Endothelial cell of umbilical vein (primary cell): ENCODE measurements at regions not wholly inside any gene's neighbourhood (a gene's known extent, or its start where the extent isn't known, plus 50 kb on each side); places are given as distances from the start of the nearest gene placed in this dataset.

ENCODE experiments used
- BruUV-seq: library from RNA; stranded (reverse); fragments of 400-500 nt; replicated peaks from 2 replicates; lab custom pipeline; 2021; lab: Mats Ljungman, UMichigan
- CTCF ChIA-PET: fragments of 300-600, 350-600 bp; sonication (Branson Sonifier 250); formaldehyde crosslinking; loops from one replicate; lab custom pipeline; 2021; ENCODE audit warnings: antibody characterized with exemption, inconsistent platforms; lab: Charles Lee
- POLR2A ChIA-PET: fragments of 300-600, 350-600 bp; sonication (Branson Sonifier 250); formaldehyde crosslinking; loops from one replicate; lab custom pipeline; 2021; ENCODE audit warnings: antibody characterized with exemption, inconsistent platforms; lab: Charles Lee
- DNase-seq: peaks from one replicate; pipeline ENCODE4 v3.0.0-alpha.2; 2011; ENCODE audit warnings: low read depth, low spot score
- FAIRE-seq: peaks from 2 replicates; lab custom pipeline; 2011; peaks lifted over from hg19 to GRCh38; lab: Jason Lieb, UNC
- H2AFZ ChIP-seq: 2 replicates; pipeline ENCODE4 v1.6.0; 2012; ENCODE audit warnings: low read depth, low read length, control low read depth, inconsistent platforms
- H3K27ac ChIP-seq: 2 replicates; pipeline ENCODE4 v1.5.1; 2011; ENCODE audit warnings: low read depth, mild to moderate bottlenecking, control low read depth, low read length, moderate library complexity; ENCODE audit not compliant: insufficient read depth
- H3K27me3 ChIP-seq, 2 experiments: 2 replicates each; pipeline versions ENCODE4 v1.6.0 to v1.6.1; 2011; ENCODE audit warnings: low read length in 2 of 2, mixed read lengths in 1 of 2; ENCODE audit not compliant: control insufficient read depth in 2 of 2, insufficient read depth in 2 of 2
- H3K36me3 ChIP-seq, 2 experiments: 2 replicates in 1 of 2; 3 replicates in 1 of 2; pipeline ENCODE4 v1.5.1; 2011; ENCODE audit warnings: low read length in 2 of 2, mild to moderate bottlenecking in 1 of 2, moderate library complexity in 1 of 2; ENCODE audit not compliant: control insufficient read depth in 2 of 2, insufficient read depth in 2 of 2; ENCODE audit errors: extremely low read depth in 1 of 2
- H3K4me1 ChIP-seq: 3 replicates; pipeline ENCODE4 v1.5.1; 2011; ENCODE audit warnings: mild to moderate bottlenecking, low read length; ENCODE audit not compliant: control insufficient read depth, insufficient read depth; ENCODE audit errors: extremely low read depth
- H3K4me2 ChIP-seq: 2 replicates; pipeline ENCODE4 v1.6.1; 2011; ENCODE audit warnings: low read length, control low read depth, mixed read lengths; ENCODE audit not compliant: insufficient read depth
- H3K4me3 ChIP-seq, 3 experiments: fragments of 200-600 bp in 1 of 3; sonication (generic), shearing (Covaris generic) in 1 of 3; replicated peaks in 1 of 3; 2 replicates each; pipeline ENCODE4 v1.5.1; 2011 to 2016; ENCODE audit warnings: control low read depth in 3 of 3, low read length in 3 of 3, mild to moderate bottlenecking in 2 of 3, inconsistent platforms in 1 of 3, low read depth in 1 of 3, moderate library complexity in 1 of 3; ENCODE audit not compliant: insufficient read depth in 1 of 3
- H3K79me2 ChIP-seq: 2 replicates; pipeline ENCODE4 v1.6.0; 2012; ENCODE audit warnings: low read length, inconsistent platforms; ENCODE audit not compliant: control insufficient read depth, insufficient read depth
- H3K9ac ChIP-seq: replicated peaks from 2 replicates; pipeline ENCODE3; 2011; ENCODE audit warnings: low read length, control low read depth; ENCODE audit not compliant: insufficient read depth; ENCODE audit errors: extremely low read depth
- H3K9me1 ChIP-seq: replicated peaks from 3 replicates; pipeline ENCODE4 v1.6.0; 2011; ENCODE audit warnings: mild to moderate bottlenecking, low read length; ENCODE audit not compliant: control insufficient read depth, insufficient read depth; ENCODE audit errors: extremely low read depth
- H3K9me3 ChIP-seq: replicated peaks from 2 replicates; pipeline ENCODE4 v1.5.1; 2012; ENCODE audit warnings: low read length, inconsistent platforms; ENCODE audit not compliant: control insufficient read depth, insufficient read depth
- H4K20me1 ChIP-seq: replicated peaks from 2 replicates; pipeline ENCODE3; 2011; ENCODE audit warnings: mild to moderate bottlenecking, low read length; ENCODE audit not compliant: control insufficient read depth, insufficient read depth; ENCODE audit errors: extremely low read depth
- FOS ChIP-seq: IDR thresholded peaks from 2 replicates; pipeline ENCODE4 v1.6.1; 2011; ENCODE audit warnings: mild to moderate bottlenecking, low read length, moderate library complexity, borderline replicate concordance; ENCODE audit not compliant: insufficient read depth
- GATA2 ChIP-seq: IDR thresholded peaks from 2 replicates; pipeline ENCODE4 v1.7.0; 2011; ENCODE audit warnings: low read depth, mild to moderate bottlenecking, moderate library complexity, mixed read lengths, low read length; ENCODE audit not compliant: insufficient read length, insufficient read depth
- JUN ChIP-seq: IDR thresholded peaks from 2 replicates; pipeline ENCODE4 v1.6.1; 2011; ENCODE audit warnings: borderline replicate concordance, low read depth; ENCODE audit not compliant: insufficient read length, insufficient read depth
- POLR2AphosphoS5 ChIP-seq: IDR thresholded peaks from 2 replicates; pipeline ENCODE4 v1.6.1; 2012; ENCODE audit warnings: low read depth, mild to moderate bottlenecking, control low read depth, low read length, moderate library complexity; ENCODE audit not compliant: insufficient read depth
- dilution Hi-C: fragments of 300-500 bp; cut with MboI; formaldehyde crosslinking; loops from one replicate; pipeline ENCODE4 v1.15.0; 2019; ENCODE audit warnings: low sequenced_read_pairs; ENCODE audit not compliant: extremely low pct_ligation_motif_present
- intact Hi-C: fragments of 100-400 bp; cut with micrococcal nuclease; formaldehyde crosslinking; loops from one replicate; pipeline ENCODE4 v1.10.0; 2022
- TF ChIP-seq, protein P1 (sequence below), 2 donors: IDR thresholded peaks; 1 replicate in 1 of 2; 2 replicates in 1 of 2; pipeline ENCODE4 v1.5.1; 2011; ENCODE audit warnings: low read length in 2 of 2, mild to moderate bottlenecking in 2 of 2, moderate library complexity in 2 of 2, control low read depth in 1 of 2, inconsistent platforms in 1 of 2, low read depth in 1 of 2; ENCODE audit not compliant: insufficient read depth in 1 of 2; ENCODE audit errors: extremely low read depth in 1 of 2
- TF ChIP-seq, protein P2 (sequence below): IDR thresholded peaks from 2 replicates; pipeline ENCODE4 v1.6.1; 2011; ENCODE audit not compliant: insufficient read depth, insufficient read length

DNA sequence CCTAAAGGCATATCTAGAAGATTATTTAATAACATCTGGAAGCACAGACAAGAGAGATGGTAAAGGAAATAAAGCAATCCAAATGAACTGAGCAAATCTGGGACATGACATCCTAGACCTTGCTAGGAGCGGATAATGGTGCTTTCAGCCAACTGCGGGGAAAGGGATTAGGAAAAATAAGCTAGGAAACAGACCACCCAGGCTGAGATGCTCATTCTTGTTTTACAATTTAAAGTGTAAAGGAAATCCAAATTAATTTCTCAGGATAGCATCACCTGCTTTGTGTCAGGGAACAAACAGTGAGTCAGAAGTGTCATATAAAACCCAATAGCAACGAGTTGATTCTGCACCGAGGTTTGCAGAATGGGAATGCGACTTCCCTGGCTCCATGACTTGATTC is 112.5 kb upstream of the CXCR4 start:
- dilution Hi-C loops, result no loop called here
- no peak overlapping the region for H3K4me2 ChIP-seq
- FAIRE-seq, result no peak
- no peak overlapping the region for H3K4me3 ChIP-seq
- no peak for DNase-seq
- no peaks in the 10 kb centered on the region for H3K9me1 ChIP-seq
- TF ChIP-seq JUN, result no peak
- TF ChIP-seq GATA2, result no peak
- TF ChIP-seq, protein P1, sequence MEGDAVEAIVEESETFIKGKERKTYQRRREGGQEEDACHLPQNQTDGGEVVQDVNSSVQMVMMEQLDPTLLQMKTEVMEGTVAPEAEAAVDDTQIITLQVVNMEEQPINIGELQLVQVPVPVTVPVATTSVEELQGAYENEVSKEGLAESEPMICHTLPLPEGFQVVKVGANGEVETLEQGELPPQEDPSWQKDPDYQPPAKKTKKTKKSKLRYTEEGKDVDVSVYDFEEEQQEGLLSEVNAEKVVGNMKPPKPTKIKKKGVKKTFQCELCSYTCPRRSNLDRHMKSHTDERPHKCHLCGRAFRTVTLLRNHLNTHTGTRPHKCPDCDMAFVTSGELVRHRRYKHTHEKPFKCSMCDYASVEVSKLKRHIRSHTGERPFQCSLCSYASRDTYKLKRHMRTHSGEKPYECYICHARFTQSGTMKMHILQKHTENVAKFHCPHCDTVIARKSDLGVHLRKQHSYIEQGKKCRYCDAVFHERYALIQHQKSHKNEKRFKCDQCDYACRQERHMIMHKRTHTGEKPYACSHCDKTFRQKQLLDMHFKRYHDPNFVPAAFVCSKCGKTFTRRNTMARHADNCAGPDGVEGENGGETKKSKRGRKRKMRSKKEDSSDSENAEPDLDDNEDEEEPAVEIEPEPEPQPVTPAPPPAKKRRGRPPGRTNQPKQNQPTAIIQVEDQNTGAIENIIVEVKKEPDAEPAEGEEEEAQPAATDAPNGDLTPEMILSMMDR (IDR thresholded peaks at IDR 0.05; ENCODE audit: extremely low read depth in 1 of 2, insufficient read depth in 1 of 2, low read depth in 1 of 2, low read length in 2 of 2), result no peak
- TF ChIP-seq FOS, result no peak
- no peak for TF ChIP-seq POLR2AphosphoS5
- TF ChIP-seq, protein P2, sequence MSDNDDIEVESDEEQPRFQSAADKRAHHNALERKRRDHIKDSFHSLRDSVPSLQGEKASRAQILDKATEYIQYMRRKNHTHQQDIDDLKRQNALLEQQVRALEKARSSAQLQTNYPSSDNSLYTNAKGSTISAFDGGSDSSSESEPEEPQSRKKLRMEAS, result no peak
- POLR2A ChIA-PET, result no interaction called here
- intact Hi-C loops, result no loop called here
- no TSS peak for BruUV-seq
- H3K27me3 ChIP-seq, result peaks cover 8 to 16% of the 10 kb centered on the region in 2 experiments
- no peaks in the 10 kb centered on the region for H4K20me1 ChIP-seq
- peaks cover 4% of the 10 kb centered on the region for H3K4me1 ChIP-seq
- no peak overlapping the region for H3K9ac ChIP-seq
- H3K36me3 ChIP-seq, result no peaks in the 10 kb centered on the region
- no peaks in the 10 kb centered on the region for H3K79me2 ChIP-seq
- H3K9me3 ChIP-seq, result no peaks in the 10 kb centered on the region
- CTCF ChIA-PET, result no interaction called here
- H2AFZ ChIP-seq, result no peak overlapping the region
- H3K27ac ChIP-seq, result no peak overlapping the region

DNA sequence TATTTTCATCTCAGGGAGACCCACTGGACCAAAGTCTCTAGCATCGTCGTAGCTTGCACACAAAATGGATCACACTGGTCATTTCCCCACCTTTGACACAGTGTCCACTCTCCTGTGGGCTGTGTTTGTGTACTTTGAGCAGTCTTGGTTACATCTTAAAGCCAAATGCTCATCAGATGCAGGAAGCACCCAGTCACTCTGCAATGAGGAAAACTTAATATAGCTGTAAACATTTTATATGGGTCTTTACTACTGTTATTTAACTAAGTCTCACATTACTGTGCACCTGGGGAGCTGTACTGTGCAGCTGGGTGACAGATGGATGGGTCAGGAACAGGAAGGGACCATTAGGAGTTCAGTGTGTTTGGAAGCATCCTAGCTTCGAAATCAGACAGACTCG is 109.0 kb upstream of the CXCR4 start:
- no peak overlapping the region for H3K4me2 ChIP-seq
- H3K27me3 ChIP-seq, result peaks cover 10 to 16% of the 10 kb centered on the region in 2 experiments
- DNase-seq (no peak), FAIRE-seq (no peak)
- no peaks in the 10 kb centered on the region for H3K79me2 ChIP-seq
- no TSS peak for BruUV-seq
- H3K4me3 ChIP-seq, result no peak overlapping the region
- no peak overlapping the region for H2AFZ ChIP-seq
- no peaks in the 10 kb centered on the region for H3K9me3 ChIP-seq
- no peak for TF ChIP-seq POLR2AphosphoS5
- no peaks in the 10 kb centered on the region for H3K4me1 ChIP-seq
- POLR2A ChIA-PET, result no interaction called here
- no peak overlapping the region for H3K9ac ChIP-seq
- no peak overlapping the region for H3K27ac ChIP-seq
- no peaks in the 10 kb centered on the region for H4K20me1 ChIP-seq
- H3K9me1 ChIP-seq, result no peaks in the 10 kb centered on the region
- intact Hi-C loops, result no loop called here
- CTCF ChIA-PET, result no interaction called here
- dilution Hi-C loops, result no loop called here
- no peaks in the 10 kb centered on the region for H3K36me3 ChIP-seq
